Right lobe of liver (tissue), 6 donors: ENCODE measurements at regions not wholly inside any gene's neighbourhood (a gene's known extent, or its start where the extent isn't known, plus 50 kb on each side); places are given as distances from the start of the nearest gene placed in this dataset.

Experiments
- ATAC-seq, 4 donors: fragments of 200-7000 bp; cut with Tn5 transposase; one replicate each; pipeline ENCODE4 v1.9.1; 2020; ENCODE audit warnings: mild to moderate bottlenecking in 4 of 4, moderate library complexity in 4 of 4
- DNase-seq, 3 donors: peaks; one replicate each; pipeline ENCODE4 v3.0.0-alpha.2; 2020
- H3K27ac ChIP-seq, 3 donors: fragments of 200-600 bp; one replicate each; pipeline ENCODE4 v1.8.0; 2022
- H3K27me3 ChIP-seq, 2 donors: fragments of 200-600 bp; one replicate each; pipeline ENCODE4 v1.8.0; 2022
- H3K36me3 ChIP-seq, 4 donors: fragments of 200-600 bp; sonication (generic) in 1 of 4; one replicate each; pipeline versions ENCODE4 v1.5.1 to v1.8.0; 2017 to 2022; ENCODE audit warnings: control low read depth in 1 of 4
- H3K4me1 ChIP-seq, 4 donors: fragments of 200-600 bp; sonication (generic) in 1 of 4; one replicate each; pipeline versions ENCODE4 v1.5.1 to v1.8.0; 2017 to 2022; ENCODE audit warnings: control low read depth in 1 of 4
- H3K4me3 ChIP-seq, 3 donors: fragments of 200-600 bp; one replicate each; pipeline ENCODE4 v1.8.0; 2022
- H3K9me3 ChIP-seq, 4 donors: fragments of 200-600 bp; sonication (generic) in 1 of 4; one replicate each; pipeline versions ENCODE4 v1.5.1 to v1.8.0; 2017 to 2022; ENCODE audit warnings: control low read depth in 1 of 4
- CTCF ChIP-seq, 4 donors: fragments of 200-600 bp in 3 of 4; fragments of 450-650 bp in 1 of 4; IDR thresholded peaks; one replicate each; pipeline versions ENCODE4 v1.5.1 to v1.8.0; 2016 to 2022; ENCODE audit warnings: antibody characterized with exemption in 4 of 4, mild to moderate bottlenecking in 2 of 4
- POLR2A ChIP-seq: fragments of 450-650 bp; IDR thresholded peaks from one replicate; pipeline ENCODE4 v1.6.1; 2017; ENCODE audit warnings: antibody characterized with exemption, mild to moderate bottlenecking
- WGBS: methylation state at CpG from one replicate; pipeline ENCODE4 v1.1.6; 2018; ENCODE audit warnings: low coverage, low lambda C conversion rate; ENCODE audit not compliant: insufficient coverage; ENCODE audit errors: missing lambda C conversion rate; 5-methylcytosine and 5-hydroxymethylcytosine counted together
- intact Hi-C, 2 donors: fragments of 100-400 bp; cut with DNase I; formaldehyde crosslinking; loops; one replicate each; pipeline versions ENCODE4 v1.11.2 to v1.14.1; 2022
- donor health status: DM: no; HTN: yes; CAD: no.
- donor health status: DM: no; HTN: no; CAD: no.
- donor health status: DM: no; HTN: no; CAD: no.
- donor health status: DM: no; HTN: yes; CAD: no.
- donor health status: DM: no; HTN: yes; CAD: no.

- DNase-seq: no peak
- H3K36me3 ChIP-seq: no peaks in the 10 kb centered on the region
- no peak overlapping the region for H3K4me3 ChIP-seq
- 83% methylated on average over 12 of the region's 12 CpGs for WGBS
- intact Hi-C loops: no loop called here
- no peak for ATAC-seq
- no peaks in the 10 kb centered on the region for H3K9me3 ChIP-seq
- H3K27me3 ChIP-seq: no peaks in the 10 kb centered on the region
- no peak for TF ChIP-seq CTCF (IDR thresholded peaks at IDR 0.05)
- no peak for TF ChIP-seq POLR2A
- no peak overlapping the region for H3K27ac ChIP-seq
- no peaks in the 10 kb centered on the region for H3K4me1 ChIP-seq
Measured at GRCh38 chr17:37847811-37848331, 76.3 kb upstream of the TBC1D3K start.

GRCh38 chr17:37847102-37847501 lies 77.1 kb upstream of the TBC1D3K start:
- Histone ChIP-seq H3K27me3 (no peaks in the 10 kb centered on the region), H3K4me3 (no peak overlapping the region), H3K36me3 (no peaks in the 10 kb centered on the region), H3K4me1 (no peaks in the 10 kb centered on the region), H3K9me3 (no peaks in the 10 kb centered on the region), H3K27ac (no peak overlapping the region)
- intact Hi-C loops: no loop called here
- no peak for TF ChIP-seq POLR2A
- no peak for TF ChIP-seq CTCF (IDR thresholded peaks at IDR 0.05)
- no peak for ATAC-seq
- 86% methylated on average over 6 of the region's 7 CpGs for whole genome bisulfite sequencing
- DNase-seq: no peak

GRCh38 chr17:37844977-37845293 lies 79.3 kb upstream of the TBC1D3K start:
- intact Hi-C loops: no loop called here
- Histone ChIP-seq H3K4me1 (no peaks in the 10 kb centered on the region), H3K27ac (no peak overlapping the region), H3K27me3 (no peaks in the 10 kb centered on the region), H3K36me3 (no peaks in the 10 kb centered on the region), H3K4me3 (no peak overlapping the region), H3K9me3 (no peaks in the 10 kb centered on the region)
- TF ChIP-seq CTCF (IDR thresholded peaks at IDR 0.05): no peak
- 54% methylated on average over 12 of the region's 15 CpGs for WGBS
- ATAC-seq: no peak
- DNase-seq: no peak

GRCh38 chr17:37844158-37844976 lies 79.8 kb upstream of the TBC1D3K start:
- DNase-seq (peak; percentile 63 to 72 (median 70)), ATAC-seq (peak; percentile 89 to 93 (median 93))
- H3K36me3 ChIP-seq: no peaks in the 10 kb centered on the region
- TF ChIP-seq CTCF (IDR thresholded peaks at IDR 0.05) (peak; percentile 71 to 77 (median 74)), POLR2A (no peak)
- no peak overlapping the region for H3K27ac ChIP-seq
- H3K9me3 ChIP-seq: no peaks in the 10 kb centered on the region
- H3K4me3 ChIP-seq: no peak overlapping the region
- H3K4me1 ChIP-seq: no peaks in the 10 kb centered on the region
- intact Hi-C loops: no loop called here
- WGBS: 27% methylated on average over 8 of the region's 29 CpGs
- H3K27me3 ChIP-seq: no peaks in the 10 kb centered on the region
